ENCODE measurements at regions not wholly inside any gene's neighbourhood (a gene's known extent, or its start where the extent isn't known, plus 50 kb on each side); places are given as distances from the start of the nearest gene placed in this dataset.
"Not testable (repeated sequence)": the region's sequence is repeated elsewhere in the genome, so short reads cannot be mapped to it uniquely, and the experiment has no call there.

DNA sequence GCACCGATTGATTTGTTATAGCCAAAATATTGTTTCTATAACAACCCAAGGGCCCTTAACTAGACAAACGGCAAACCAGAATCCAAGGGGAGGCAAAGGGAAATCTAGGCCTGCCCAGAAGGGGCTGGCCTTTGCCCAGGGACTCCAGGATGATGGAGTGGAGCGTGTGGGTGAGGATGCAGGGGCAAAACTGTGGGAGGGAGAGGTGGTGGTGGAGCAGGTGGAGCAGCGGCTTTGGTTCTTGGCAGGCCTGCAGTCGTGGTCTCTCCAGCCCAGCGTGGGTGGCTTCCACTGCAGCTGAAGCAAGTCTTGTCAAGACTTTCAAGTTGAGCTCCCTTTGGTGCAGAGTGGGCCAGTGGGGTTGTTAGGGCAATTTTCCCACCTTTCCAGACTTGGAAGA is 98.6 kb upstream of the TBCA start:
- H3K27ac Mint-ChIP-seq = no peak overlapping the region
- H3K27me3 Mint-ChIP-seq = no peaks in the 10 kb centered on the region
- no peaks in the 10 kb centered on the region for H3K36me3 Mint-ChIP-seq (ENCODE audit: low read depth)
- DNase-seq = no peak
- H3K4me1 Mint-ChIP-seq = no peaks in the 10 kb centered on the region
- no peaks in the 10 kb centered on the region for H3K9me3 Mint-ChIP-seq
- H3K4me3 Mint-ChIP-seq = no peak overlapping the region
- POLR2A ChIA-PET = no interaction called here
- CTCF ChIA-PET = interaction anchor here (2.0 kb wide), 1 partner anchor 12 kb away, joined by 4 read pairs; no protein-coding TSS in a partner anchor

- Mint-ChIP-seq H3K27me3 (no peaks in the 10 kb centered on the region), H3K4me3 (no peak overlapping the region), H3K36me3 (ENCODE audit: low read depth) (no peaks in the 10 kb centered on the region), H3K4me1 (no peaks in the 10 kb centered on the region), H3K27ac (no peak overlapping the region), H3K9me3 (no peaks in the 10 kb centered on the region)
- DNase-seq = no peak
- CTCF ChIA-PET = no interaction called here
- POLR2A ChIA-PET = no interaction called here
These were observed 97.1 kb upstream of the TBCA start for GRCh38 chr5:77873239-77873638.

GRCh38 chr5:77871946-77872345 is 95.8 kb upstream of the TBCA start:
- H3K36me3 Mint-ChIP-seq (ENCODE audit: low read depth) = no peaks in the 10 kb centered on the region
- POLR2A ChIA-PET = no interaction called here
- no peaks in the 10 kb centered on the region for H3K4me1 Mint-ChIP-seq
- DNase-seq = no peak
- H3K9me3 Mint-ChIP-seq = no peaks in the 10 kb centered on the region
- no peaks in the 10 kb centered on the region for H3K27me3 Mint-ChIP-seq
- CTCF ChIA-PET = no interaction called here
- H3K4me3 Mint-ChIP-seq = no peak overlapping the region
- no peak overlapping the region for H3K27ac Mint-ChIP-seq

DNA sequence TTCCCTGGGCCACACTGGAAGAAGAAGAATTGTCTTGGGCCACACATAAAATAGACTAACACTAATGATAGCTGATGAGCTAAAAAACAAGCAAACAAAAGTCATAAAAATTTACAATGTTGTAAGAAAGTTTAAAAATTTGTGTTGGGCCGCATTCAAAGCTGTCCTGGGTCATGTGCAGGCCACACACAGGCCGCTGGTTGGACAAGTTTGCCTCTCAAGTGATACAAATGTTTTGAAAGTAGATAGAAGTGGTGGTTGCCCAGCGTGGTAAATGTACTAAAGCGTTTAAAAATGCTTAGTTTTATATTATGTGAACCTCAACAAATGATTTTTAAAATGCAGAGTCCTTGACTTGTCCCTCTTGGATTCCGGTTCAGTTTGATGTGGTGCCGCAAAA is 94.9 kb upstream of the TBCA start:
- no peaks in the 10 kb centered on the region for H3K36me3 Mint-ChIP-seq (ENCODE audit: low read depth)
- POLR2A ChIA-PET = no interaction called here
- no peak overlapping the region for H3K4me3 Mint-ChIP-seq
- no peaks in the 10 kb centered on the region for H3K4me1 Mint-ChIP-seq
- H3K27me3 Mint-ChIP-seq = no peaks in the 10 kb centered on the region
- H3K9me3 Mint-ChIP-seq = no peaks in the 10 kb centered on the region
- CTCF ChIA-PET = interaction anchor here (0.7 to 1.2 kb wide), 2 partner anchors 124 to 150 kb away, joined by 3 read pairs; no protein-coding TSS in a partner anchor
- DNase-seq = no peak
- H3K27ac Mint-ChIP-seq = no peak overlapping the region

DNA sequence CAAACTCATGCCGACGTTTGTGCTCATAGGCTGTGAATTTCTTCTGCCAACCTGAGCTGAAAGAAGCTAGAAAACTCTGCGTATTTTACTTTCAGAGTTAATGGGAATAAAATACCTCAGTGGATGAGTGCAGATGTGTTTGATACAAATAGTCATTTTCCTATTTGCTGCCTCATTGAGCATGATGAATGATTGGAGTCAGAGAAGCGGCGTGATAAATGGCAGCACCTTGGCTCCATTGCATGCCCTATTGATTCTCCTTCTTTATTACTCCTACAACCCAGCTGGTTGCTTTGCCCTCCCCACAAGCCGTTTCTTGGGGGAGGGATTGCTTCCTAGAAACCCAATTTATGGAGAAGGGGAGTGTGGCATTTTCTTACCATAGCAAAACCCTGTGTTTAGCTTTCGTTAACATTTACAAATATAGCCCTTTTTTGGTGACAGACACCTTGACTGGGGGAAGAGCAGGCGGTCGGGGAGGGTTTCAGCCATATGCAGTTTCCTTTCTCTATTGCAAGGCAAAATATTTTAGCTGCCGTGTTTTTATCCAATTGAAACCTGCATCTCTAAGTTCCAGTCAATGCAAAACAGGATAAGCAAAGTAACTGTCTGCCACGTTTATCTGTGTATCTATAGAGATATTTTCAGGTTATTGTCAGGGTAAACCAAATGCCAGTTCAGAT is 93.1 kb upstream of the TBCA start:
- Mint-ChIP-seq H3K9me3 (no peaks in the 10 kb centered on the region), H3K27me3 (no peaks in the 10 kb centered on the region), H3K36me3 (ENCODE audit: low read depth) (no peaks in the 10 kb centered on the region), H3K4me1 (no peaks in the 10 kb centered on the region), H3K27ac (no peak overlapping the region), H3K4me3 (no peak overlapping the region)
- CTCF ChIA-PET = no interaction called here
- no peak for DNase-seq
- POLR2A ChIA-PET = no interaction called here

DNA sequence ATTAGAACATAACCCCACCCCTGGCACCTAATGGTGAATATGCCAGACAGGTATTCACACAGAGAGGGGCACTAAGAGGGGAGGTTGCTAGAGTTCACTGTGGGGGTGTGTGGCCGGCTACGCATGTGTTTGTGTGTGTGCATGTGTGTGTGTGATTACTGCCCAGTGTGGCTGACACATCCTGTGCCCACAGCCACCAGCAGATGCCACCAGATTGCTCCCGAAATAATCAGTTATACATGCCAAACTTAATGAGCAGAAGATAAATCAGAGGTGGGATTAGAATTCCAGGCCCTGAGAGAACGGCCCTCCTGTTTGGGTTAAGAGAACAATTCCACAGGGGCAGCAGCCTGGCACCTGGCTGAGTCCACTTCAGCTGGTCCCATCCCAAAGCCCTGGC is 91.8 kb upstream of the TBCA start:
- CTCF ChIA-PET = no interaction called here
- Mint-ChIP-seq H3K4me1 (no peaks in the 10 kb centered on the region), H3K27ac (no peak overlapping the region)

GRCh38 chr5:77867194-77867691 is 91.1 kb upstream of the TBCA start:
- Mint-ChIP-seq H3K9me3 (no peaks in the 10 kb centered on the region), H3K27me3 (peaks cover 1% of the 10 kb centered on the region), H3K4me1 (no peaks in the 10 kb centered on the region), H3K36me3 (ENCODE audit: low read depth) (no peaks in the 10 kb centered on the region), H3K4me3 (no peak overlapping the region), H3K27ac (no peak overlapping the region)
- ChIA-PET POLR2A (no interaction called here), CTCF (no interaction called here)
- no peak for DNase-seq

More for the DNA sequence above, 91.8 kb upstream of the TBCA start:
- Mint-ChIP-seq H3K36me3 (ENCODE audit: low read depth) (no peaks in the 10 kb centered on the region), H3K27me3 (no peaks in the 10 kb centered on the region), H3K4me3 (no peak overlapping the region), H3K9me3 (no peaks in the 10 kb centered on the region)
- POLR2A ChIA-PET = interaction anchor here (0.5 kb wide), 1 partner anchor 11 kb away, joined by 3 read pairs; no protein-coding TSS in a partner anchor
- DNase-seq = no peak

- DNase-seq = no peak
These were observed 90.1 kb upstream of the TBCA start for GRCh38 chr5:77866198-77866597.

DNA sequence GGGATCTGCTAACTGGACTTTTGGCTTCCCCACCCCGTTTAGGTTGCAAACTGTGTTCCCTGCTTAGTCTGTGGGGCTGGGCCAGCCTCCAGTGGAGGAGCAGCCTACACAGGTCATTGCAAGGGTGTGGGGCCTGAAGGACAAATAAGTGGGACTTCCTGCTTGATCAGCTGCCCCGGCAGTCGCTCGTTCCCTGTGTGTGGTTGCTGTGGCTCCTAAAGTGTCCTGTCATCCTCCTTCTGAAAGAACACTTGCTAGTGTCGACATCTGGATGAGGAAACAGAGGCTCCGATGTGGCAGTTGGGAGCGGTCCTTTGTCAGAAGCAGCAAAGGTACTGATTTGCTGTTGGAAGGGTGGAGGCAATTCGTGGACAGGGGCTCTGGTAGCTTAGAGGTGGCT is 88.9 kb upstream of the TBCA start:
- no peak for DNase-seq
- H3K36me3 Mint-ChIP-seq (ENCODE audit: low read depth) = no peaks in the 10 kb centered on the region
- no peak overlapping the region for H3K4me3 Mint-ChIP-seq
- POLR2A ChIA-PET = no interaction called here
- CTCF ChIA-PET = no interaction called here
- no peaks in the 10 kb centered on the region for H3K9me3 Mint-ChIP-seq
- H3K27ac Mint-ChIP-seq = no peak overlapping the region
- H3K27me3 Mint-ChIP-seq = peaks cover 6% of the 10 kb centered on the region
- H3K4me1 Mint-ChIP-seq = no peaks in the 10 kb centered on the region

More at GRCh38 chr5:77866198-77866597, 90.1 kb upstream of the TBCA start:
- ChIA-PET CTCF (no interaction called here), POLR2A (no interaction called here)
- no peaks in the 10 kb centered on the region for H3K9me3 Mint-ChIP-seq
- H3K27ac Mint-ChIP-seq = no peak overlapping the region
- no peak overlapping the region for H3K4me3 Mint-ChIP-seq
- no peaks in the 10 kb centered on the region for H3K36me3 Mint-ChIP-seq (ENCODE audit: low read depth)
- H3K4me1 Mint-ChIP-seq = no peaks in the 10 kb centered on the region
- H3K27me3 Mint-ChIP-seq = peaks cover 6% of the 10 kb centered on the region

DNA sequence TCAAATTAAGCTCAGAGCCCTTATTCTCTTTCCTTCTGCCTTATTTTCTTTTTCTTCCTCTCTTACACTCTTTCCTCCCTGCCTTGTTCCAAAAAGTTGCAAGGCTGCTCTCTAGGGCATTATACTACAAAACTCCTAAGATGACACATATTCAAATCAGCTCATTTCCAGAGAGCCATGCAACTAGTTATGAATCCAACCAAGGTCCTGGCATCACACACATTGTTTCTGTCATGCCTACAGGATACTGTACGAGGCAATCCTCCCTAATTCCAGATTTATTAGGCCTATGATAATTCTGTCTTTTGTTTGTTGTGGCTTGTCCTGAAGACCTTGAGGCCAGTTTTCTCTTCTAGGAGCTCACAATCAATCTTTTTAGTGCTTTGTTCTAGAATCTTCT is 87.0 kb upstream of the TBCA start:
- no peaks in the 10 kb centered on the region for H3K4me1 Mint-ChIP-seq
- no peaks in the 10 kb centered on the region for H3K36me3 Mint-ChIP-seq (ENCODE audit: low read depth)
- peaks cover 12% of the 10 kb centered on the region for H3K27me3 Mint-ChIP-seq
- H3K27ac Mint-ChIP-seq = no peak overlapping the region
- H3K4me3 Mint-ChIP-seq = no peak overlapping the region
- ChIA-PET CTCF (interaction anchor here (1.5 kb wide), 1 partner anchor 12 kb away, joined by 4 read pairs; no protein-coding TSS in a partner anchor), POLR2A (no interaction called here)
- DNase-seq = no peak
- H3K9me3 Mint-ChIP-seq = no peaks in the 10 kb centered on the region

DNA sequence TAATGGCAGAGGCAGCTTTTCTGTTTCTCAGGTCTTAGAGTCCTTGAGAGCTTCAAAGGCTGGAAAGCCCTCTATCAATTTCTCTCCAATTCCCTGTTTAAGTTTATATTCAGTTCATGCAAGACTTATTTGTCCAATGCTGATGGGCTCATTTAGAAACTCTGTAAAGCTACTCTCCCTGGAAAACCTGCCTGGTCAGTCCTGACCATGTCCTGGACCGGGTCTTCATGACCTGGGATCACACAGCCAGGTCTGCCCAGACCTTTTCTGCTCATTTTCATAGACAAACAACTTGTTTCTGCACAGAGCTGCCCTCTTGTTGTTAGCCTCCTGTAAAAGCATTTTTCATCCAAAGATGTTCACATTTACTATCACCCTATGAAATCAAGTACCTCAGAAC is 85.4 kb upstream of the TBCA start:
- peaks cover 12% of the 10 kb centered on the region for H3K27me3 Mint-ChIP-seq
- H3K36me3 Mint-ChIP-seq (ENCODE audit: low read depth) = no peaks in the 10 kb centered on the region
- ChIA-PET CTCF (interaction anchor here (1.1 kb wide), 2 partner anchors 9 to 17 kb away, joined by 3 read pairs; no protein-coding TSS in a partner anchor), POLR2A (no interaction called here)
- no peak overlapping the region for H3K4me3 Mint-ChIP-seq
- no peaks in the 10 kb centered on the region for H3K4me1 Mint-ChIP-seq
- no peak overlapping the region for H3K27ac Mint-ChIP-seq
- DNase-seq = no peak
- H3K9me3 Mint-ChIP-seq = no peaks in the 10 kb centered on the region

DNA sequence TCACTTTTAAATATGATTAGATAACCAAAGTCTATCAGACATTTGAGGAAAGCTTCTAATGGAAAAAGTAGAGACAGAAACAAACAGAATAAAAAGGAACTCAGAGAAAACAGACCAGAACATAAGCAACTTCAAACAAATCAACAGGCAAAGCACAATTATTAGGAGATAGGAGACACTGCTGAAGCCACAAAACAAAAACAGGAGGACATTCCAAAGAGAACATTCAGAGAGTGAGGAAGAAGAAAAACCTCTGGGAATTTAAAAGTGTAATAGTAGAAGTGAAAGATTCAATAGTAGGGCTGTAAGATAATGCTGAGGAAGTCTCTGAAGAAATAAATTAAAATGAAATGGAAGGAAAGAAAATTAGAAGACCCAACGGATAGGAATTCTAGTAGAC is 83.2 kb upstream of the TBCA start:
- POLR2A ChIA-PET = no interaction called here
- Mint-ChIP-seq H3K27ac (no peak overlapping the region), H3K4me1 (no peaks in the 10 kb centered on the region), H3K4me3 (no peak overlapping the region), H3K9me3 (no peaks in the 10 kb centered on the region), H3K27me3 (peaks cover 21% of the 10 kb centered on the region), H3K36me3 (ENCODE audit: low read depth) (no peaks in the 10 kb centered on the region)
- no peak for DNase-seq
- CTCF ChIA-PET = no interaction called here

GRCh38 chr5:77858678-77859077 is 82.5 kb upstream of the TBCA start:
- CTCF ChIA-PET; H3K9me3 Mint-ChIP-seq; H3K4me3 Mint-ChIP-seq; H3K27ac Mint-ChIP-seq; POLR2A ChIA-PET; H3K4me1 Mint-ChIP-seq; DNase-seq; H3K36me3 Mint-ChIP-seq (ENCODE audit: low read depth): not testable (repeated sequence)
- peaks cover 26% of the 10 kb centered on the region for H3K27me3 Mint-ChIP-seq

GRCh38 chr5:77855369-77855768 is 79.2 kb upstream of the TBCA start:
- POLR2A ChIA-PET = no interaction called here
- Mint-ChIP-seq H3K4me3 (no peak overlapping the region), H3K27ac (no peak overlapping the region)

More at GRCh38 chr5:77855369-77855768, 79.2 kb upstream of the TBCA start:
- Mint-ChIP-seq H3K27me3 (peaks cover 46% of the 10 kb centered on the region), H3K9me3 (no peaks in the 10 kb centered on the region), H3K36me3 (ENCODE audit: low read depth) (no peaks in the 10 kb centered on the region), H3K4me1 (peaks cover 24% of the 10 kb centered on the region)
- CTCF ChIA-PET = interaction anchor here (0.6 kb wide), 1 partner anchor 54 kb away, joined by 3 read pairs; no protein-coding TSS in a partner anchor
- no peak for DNase-seq

Data from activated CD4-positive, alpha-beta T cell treated with anti-CD3 and anti-CD28 coated beads, Interleukin-2, amount 10 ng/mL, durations not matched to agents 7 days and 5 days (primary cell).